GM23248 (cell line): ENCODE measurements at regions not wholly inside any gene's neighbourhood (a gene's known extent, or its start where the extent isn't known, plus 50 kb on each side); places are given as distances from the start of the nearest gene placed in this dataset.

ENCODE experiments used
- DNase-seq: peaks from one replicate; pipeline ENCODE4 v3.0.0-alpha.2; 2015
- H2AFZ ChIP-seq: fragments of 200-600 bp; sonication (generic); 2 replicates; pipeline ENCODE4 v1.6.1; 2016; ENCODE audit warnings: antibody characterized with exemption
- H3F3A ChIP-seq: fragments of 200-600 bp; sonication (generic); 2 replicates; pipeline ENCODE4 v1.6.1; 2016; ENCODE audit warnings: mild to moderate bottlenecking, antibody characterized with exemption, mixed run types; ENCODE audit not compliant: insufficient read depth
- H3K27ac ChIP-seq: fragments of 200-600 bp; sonication (generic); 2 replicates; pipeline ENCODE4 v1.5.1; 2016; ENCODE audit warnings: mild to moderate bottlenecking
- H3K27me3 ChIP-seq: fragments of 200-600 bp; sonication (generic); replicated peaks from 2 replicates; pipeline ENCODE4 v1.6.1; 2016; ENCODE audit warnings: mild to moderate bottlenecking; ENCODE audit not compliant: insufficient read depth
- H3K36me3 ChIP-seq: fragments of 200-600 bp; sonication (generic); 2 replicates; pipeline ENCODE4 v1.6.1; 2016; ENCODE audit warnings: low read depth, mild to moderate bottlenecking
- H3K4me1 ChIP-seq: fragments of 200-600 bp; sonication (generic); 2 replicates; pipeline ENCODE4 v1.6.1; 2016; ENCODE audit warnings: mild to moderate bottlenecking; ENCODE audit not compliant: insufficient read depth
- H3K4me2 ChIP-seq: fragments of 200-600 bp; sonication (generic); one replicate; pipeline ENCODE4 v1.6.1; 2016; ENCODE audit warnings: mild to moderate bottlenecking; ENCODE audit not compliant: unreplicated experiment
- H3K4me3 ChIP-seq: fragments of 200-600 bp; sonication (generic); 2 replicates; pipeline ENCODE4 v1.5.1; 2016; ENCODE audit warnings: mild to moderate bottlenecking
- H3K79me2 ChIP-seq: fragments of 200-600 bp; sonication (generic); 2 replicates; pipeline ENCODE4 v1.6.1; 2016; ENCODE audit warnings: mild to moderate bottlenecking; ENCODE audit not compliant: insufficient read depth
- H3K9ac ChIP-seq: fragments of 200-600 bp; sonication (generic); 2 replicates; pipeline ENCODE4 v1.6.1; 2016; ENCODE audit warnings: mild to moderate bottlenecking
- H3K9me2 ChIP-seq: fragments of 200-600 bp; sonication (generic); 2 replicates; pipeline ENCODE4 v1.6.1; 2016; ENCODE audit warnings: mixed run types, mild to moderate bottlenecking, moderate library complexity; ENCODE audit not compliant: insufficient read depth
- H3K9me3 ChIP-seq: fragments of 200-600 bp; sonication (generic); one replicate; pipeline ENCODE4 v1.6.1; 2017; ENCODE audit warnings: low read depth
- H4K20me1 ChIP-seq: fragments of 200-600 bp; sonication (generic); 2 replicates; pipeline ENCODE4 v1.6.0; 2016; ENCODE audit not compliant: insufficient read depth
- EZH2 ChIP-seq: fragments of 200-600 bp; sonication (generic); IDR thresholded peaks from 2 replicates; pipeline ENCODE4 v1.6.1; 2018; ENCODE audit warnings: antibody characterized with exemption, mild to moderate bottlenecking; ENCODE audit not compliant: insufficient read depth, poor library complexity, severe bottlenecking
- EZH2phosphoT487 ChIP-seq: fragments of 200-600 bp; sonication (generic); IDR thresholded peaks from 2 replicates; pipeline ENCODE4 v1.6.1; 2018; ENCODE audit warnings: antibody characterized with exemption, moderate library complexity, mild to moderate bottlenecking, low read depth; ENCODE audit not compliant: insufficient read depth
- WGBS, 2 experiments: methylation state at CpG; one replicate each; pipeline ENCODE4 v1.1.6; 2015 to 2017; ENCODE audit warnings: low lambda C conversion rate in 2 of 2, low coverage in 1 of 2; ENCODE audit errors: missing lambda C conversion rate in 2 of 2; 5-methylcytosine and 5-hydroxymethylcytosine counted together
- in situ Hi-C: fragments of 300-500 bp; cut with MboI; formaldehyde crosslinking; loops from 2 replicates; pipeline ENCODE4 v1.15.0; 2020

DNA sequence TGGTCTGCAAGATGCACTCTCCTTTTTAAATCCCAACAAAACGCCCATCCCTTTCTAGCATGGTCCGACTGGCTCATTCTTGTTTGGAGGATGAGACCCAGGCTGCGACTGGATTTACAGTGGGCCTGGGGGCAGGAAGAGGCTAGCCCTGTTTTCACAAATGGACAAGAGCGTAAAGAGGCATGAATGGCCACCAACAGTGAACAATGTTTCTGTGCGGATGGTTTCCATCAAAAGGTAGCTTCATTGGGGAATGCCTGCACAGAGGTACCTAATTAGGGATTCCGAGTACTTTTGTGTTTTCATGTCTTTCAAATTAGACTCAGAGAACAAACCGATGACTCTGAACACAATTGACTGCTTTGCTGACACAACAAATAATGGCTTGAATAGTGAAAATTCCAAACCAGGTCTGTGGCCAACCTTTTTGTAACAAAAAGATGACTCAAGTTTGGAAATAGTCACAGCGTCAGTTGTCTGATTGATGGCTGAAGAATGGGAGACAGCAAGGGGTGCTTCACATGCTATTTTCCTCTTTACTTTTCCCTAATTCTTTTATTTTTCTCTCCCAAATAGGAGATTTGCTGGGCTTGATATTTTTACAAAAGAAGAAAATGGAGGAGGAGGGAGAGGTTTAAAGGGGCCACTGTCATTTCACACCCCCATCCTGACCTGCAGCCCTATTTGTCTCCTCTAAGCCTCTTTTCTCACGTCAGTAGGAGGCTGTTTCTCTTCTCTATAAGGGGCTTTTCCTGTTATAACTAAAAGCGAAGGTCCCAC is 208.1 kb upstream of the S1PR3 start:
- in situ Hi-C loops, result no loop called here
- no peak for TF ChIP-seq EZH2
- no peak for TF ChIP-seq EZH2phosphoT487
- Histone ChIP-seq H3K36me3 (no peaks in the 10 kb centered on the region), H3K4me1 (peaks cover 20% of the 10 kb centered on the region), H2AFZ (no peak overlapping the region), H3K9me2 (no peaks in the 10 kb centered on the region), H3K9me3 (no peaks in the 10 kb centered on the region), H3F3A (peaks cover 13% of the 10 kb centered on the region; the same call in 1 of the 2 replicates), H3K4me2 (no peak overlapping the region), H3K27ac (no peak overlapping the region), H3K4me3 (no peak overlapping the region), H4K20me1 (no peaks in the 10 kb centered on the region), H3K79me2 (no peaks in the 10 kb centered on the region), H3K27me3 (no peaks in the 10 kb centered on the region), H3K9ac (no peak overlapping the region)
- whole genome bisulfite sequencing, 2 experiments, result 64 to 67% methylated on average over 10 of the region's 10 CpGs
- peak; percentile 56 for DNase-seq

- TF ChIP-seq EZH2, result no peak
- no peak for TF ChIP-seq EZH2phosphoT487
- H2AFZ ChIP-seq, result no peak overlapping the region
- no peaks in the 10 kb centered on the region for H3K36me3 ChIP-seq
- no peaks in the 10 kb centered on the region for H3K9me2 ChIP-seq
- no peak overlapping the region for H3K27ac ChIP-seq
- no peak overlapping the region for H3K4me2 ChIP-seq
- peaks cover 20% of the 10 kb centered on the region for H3K4me1 ChIP-seq
- H3K27me3 ChIP-seq, result no peaks in the 10 kb centered on the region
- in situ Hi-C loops, result no loop called here
- no peak for DNase-seq
- no peak overlapping the region for H3K4me3 ChIP-seq
- no peaks in the 10 kb centered on the region for H3K79me2 ChIP-seq
- peaks cover 13% of the 10 kb centered on the region; the same call in 1 of the 2 replicates for H3F3A ChIP-seq
- WGBS, 2 experiments, result 82 to 92% methylated on average over 4 of the region's 4 CpGs
- no peaks in the 10 kb centered on the region for H4K20me1 ChIP-seq
- no peaks in the 10 kb centered on the region for H3K9me3 ChIP-seq
- H3K9ac ChIP-seq, result no peak overlapping the region
Observed at GRCh38 chr9:88783711-88784083, 207.6 kb upstream of the S1PR3 start.

GRCh38 chr9:88784960-88785359 is 206.3 kb upstream of the S1PR3 start:
- DNase-seq, result no peak
- 98% methylated on average over 3 of the region's 3 CpGs for WGBS, 2 experiments

DNA sequence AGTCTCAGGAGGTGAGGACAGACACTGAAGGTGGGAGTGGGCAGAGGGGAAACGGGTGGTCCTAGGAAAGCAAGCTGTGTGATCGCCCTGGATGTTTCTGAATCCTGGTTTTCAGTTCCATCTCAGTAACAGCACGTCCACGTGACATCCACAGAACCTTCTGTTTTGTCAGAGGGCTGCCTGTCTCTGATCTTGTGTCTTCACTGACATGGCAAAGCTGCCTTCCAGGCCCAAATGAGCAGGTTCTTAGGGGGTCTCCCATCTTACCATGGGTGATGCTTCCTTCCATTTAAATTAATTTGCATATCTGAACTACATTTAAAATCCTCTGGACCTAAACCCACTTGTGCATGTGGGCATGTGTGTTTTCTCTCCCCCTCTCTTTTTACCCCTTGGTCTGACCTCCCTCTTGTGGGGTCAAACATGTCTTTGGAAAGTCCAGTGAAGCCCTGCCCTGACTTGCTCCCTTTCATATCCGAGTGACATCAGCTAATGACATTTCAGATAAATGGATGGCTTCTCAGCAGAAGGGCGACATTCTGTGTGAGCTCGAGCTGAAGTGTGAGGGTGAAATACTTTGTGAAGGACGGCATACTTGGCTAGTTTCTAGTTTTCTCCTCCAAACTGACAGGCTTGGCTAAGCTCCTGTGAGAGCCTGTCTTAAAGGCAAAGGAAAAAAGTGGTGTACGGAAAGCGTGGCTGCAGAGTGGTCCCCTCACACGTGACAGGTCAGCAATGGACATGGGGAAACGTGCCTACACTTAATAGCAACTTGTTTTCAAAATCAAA is 204.8 kb upstream of the S1PR3 start:
- H2AFZ ChIP-seq, result no peak overlapping the region
- DNase-seq, result no peak
- in situ Hi-C loops, result no loop called here
- H3K27ac ChIP-seq, result no peak overlapping the region
- 49 to 55% methylated on average over 12 of the region's 12 CpGs for WGBS, 2 experiments
- TF ChIP-seq EZH2 (no peak), EZH2phosphoT487 (no peak)
- H3F3A ChIP-seq, result peaks cover 23% of the 10 kb centered on the region
- H3K9me2 ChIP-seq, result no peaks in the 10 kb centered on the region
- H3K4me3 ChIP-seq, result no peak overlapping the region
- no peak overlapping the region for H3K4me2 ChIP-seq
- H3K9ac ChIP-seq, result no peak overlapping the region
- H4K20me1 ChIP-seq, result no peaks in the 10 kb centered on the region
- H3K27me3 ChIP-seq, result no peaks in the 10 kb centered on the region
- H3K79me2 ChIP-seq, result no peaks in the 10 kb centered on the region
- no peaks in the 10 kb centered on the region for H3K36me3 ChIP-seq
- peaks cover 45% of the 10 kb centered on the region for H3K4me1 ChIP-seq
- no peaks in the 10 kb centered on the region for H3K9me3 ChIP-seq

More at GRCh38 chr9:88784960-88785359, 206.3 kb upstream of the S1PR3 start:
- H3K79me2 ChIP-seq, result no peaks in the 10 kb centered on the region
- no peaks in the 10 kb centered on the region for H4K20me1 ChIP-seq
- H3K4me2 ChIP-seq, result no peak overlapping the region
- no peak overlapping the region for H3K9ac ChIP-seq
- in situ Hi-C loops, result no loop called here
- no peaks in the 10 kb centered on the region for H3K36me3 ChIP-seq
- H2AFZ ChIP-seq, result no peak overlapping the region
- peaks cover 18% of the 10 kb centered on the region for H3F3A ChIP-seq
- no peaks in the 10 kb centered on the region for H3K9me3 ChIP-seq
- no peak for TF ChIP-seq EZH2phosphoT487
- TF ChIP-seq EZH2, result no peak
- no peak overlapping the region for H3K27ac ChIP-seq
- peaks cover 31% of the 10 kb centered on the region for H3K4me1 ChIP-seq
- H3K27me3 ChIP-seq, result no peaks in the 10 kb centered on the region
- no peak overlapping the region for H3K4me3 ChIP-seq
- H3K9me2 ChIP-seq, result no peaks in the 10 kb centered on the region
